Erythroblast (primary cell): ENCODE measurements at regions not wholly inside any gene's neighbourhood (a gene's known extent, or its start where the extent isn't known, plus 50 kb on each side); places are given as distances from the start of the nearest gene placed in this dataset.
"Not testable (repeated sequence)": the region's sequence is repeated elsewhere in the genome, so short reads cannot be mapped to it uniquely, and the experiment has no call there.

Experiments
- GATA1 ChIP-seq: IDR thresholded peaks from 2 replicates; pipeline ENCODE4 v1.6.1; 2011; ENCODE audit warnings: low read depth, mild to moderate bottlenecking, control low read depth, low read length, moderate library complexity
- POLR2A ChIP-seq: IDR thresholded peaks from 2 replicates; pipeline ENCODE4 v1.6.1; 2011; ENCODE audit warnings: mild to moderate bottlenecking, low read length

GRCh38 chr4:189653130-189653653, 287.5 kb upstream of the FRG1 start:
- TF ChIP-seq POLR2A, GATA1: not testable (repeated sequence)
